GM12872 (cell line): ENCODE measurements at regions not wholly inside any gene's neighbourhood (a gene's known extent, or its start where the extent isn't known, plus 50 kb on each side); places are given as distances from the start of the nearest gene placed in this dataset.

ENCODE experiments used
- CTCF ChIP-seq: IDR thresholded peaks from 3 replicates; pipeline ENCODE4 v1.5.1; 2011; ENCODE audit warnings: low read depth, mild to moderate bottlenecking, low read length, moderate library complexity; ENCODE audit not compliant: insufficient read depth

DNA sequence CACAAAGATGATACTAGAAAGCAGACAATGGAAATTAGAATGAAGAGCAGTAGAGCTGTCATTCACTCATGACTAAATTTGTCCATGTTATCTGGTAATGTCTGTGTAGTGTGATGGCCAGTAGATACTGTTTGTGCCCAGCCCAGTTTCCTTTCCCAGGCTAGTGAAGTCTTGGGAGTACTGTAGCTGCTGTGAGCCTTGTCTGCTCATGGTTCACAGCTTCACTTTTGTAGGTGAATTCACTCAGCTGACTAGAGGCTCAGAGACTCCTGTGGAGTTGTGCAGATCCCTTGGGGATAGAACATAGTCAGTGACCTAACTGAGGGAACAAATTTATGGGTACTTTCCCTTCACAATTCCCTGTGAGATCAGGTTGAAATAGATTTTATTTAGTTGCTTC lies 572.5 kb downstream of the ARL4A start:
- TF ChIP-seq CTCF: no peak

GRCh38 chr7:13262929-13263530 lies 575.6 kb downstream of the ARL4A start:
- TF ChIP-seq CTCF: peak; percentile 25; the same call in 1 of the 3 replicates

DNA sequence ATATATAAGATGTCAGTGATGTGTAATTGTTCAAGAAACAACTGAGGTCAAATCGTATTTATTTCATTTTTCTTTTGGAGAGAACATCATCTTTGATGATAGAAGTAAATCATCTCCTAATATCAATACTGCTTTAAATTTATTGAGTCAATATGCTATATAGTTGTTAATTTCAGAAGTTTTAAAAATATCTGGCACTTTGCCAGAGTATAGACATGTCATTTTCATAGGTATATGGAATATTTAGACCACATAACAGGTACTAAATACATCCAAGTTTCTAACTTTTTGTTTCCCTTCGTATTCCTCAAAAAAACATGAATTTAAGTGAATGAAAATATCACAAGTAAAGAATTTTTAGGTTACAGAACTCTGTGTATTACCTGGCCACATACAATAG lies 577.8 kb downstream of the ARL4A start:
- no peak for TF ChIP-seq CTCF

- no peak for TF ChIP-seq CTCF
Observed at GRCh38 chr7:13276977-13277376, 589.5 kb downstream of the ARL4A start.

DNA sequence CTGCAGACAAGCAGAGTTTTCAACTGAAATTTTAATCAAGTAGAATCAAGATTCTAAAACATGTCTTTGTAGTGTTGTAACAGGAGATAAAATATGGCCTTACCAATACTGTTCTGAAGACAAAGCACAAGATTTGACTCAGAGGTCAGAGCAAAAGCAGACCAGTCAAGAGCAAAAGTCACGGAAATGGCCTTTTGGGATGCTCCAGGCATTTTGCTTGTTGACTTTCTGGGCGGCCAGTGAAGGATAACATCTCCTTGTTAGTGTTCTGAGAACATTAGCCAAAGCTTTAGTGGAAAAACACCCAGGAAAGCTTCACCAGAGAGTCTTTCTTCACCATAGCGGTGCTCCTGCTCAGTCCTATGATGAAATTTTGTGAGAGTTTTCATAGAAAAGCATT lies 590.6 kb downstream of the ARL4A start:
- no peak for TF ChIP-seq CTCF

- TF ChIP-seq CTCF: no peak
Observed at GRCh38 chr7:13279854-13280435, 592.5 kb downstream of the ARL4A start.

GRCh38 chr7:13282377-13282980 lies 595.0 kb downstream of the ARL4A start:
- TF ChIP-seq CTCF: no peak
